NT2/D1 (cell line): ENCODE measurements at regions not wholly inside any gene's neighbourhood (a gene's known extent, or its start where the extent isn't known, plus 50 kb on each side); places are given as distances from the start of the nearest gene placed in this dataset.

Source experiments
- YY1 ChIP-seq: IDR thresholded peaks from 2 replicates; pipeline ENCODE4 v1.6.1; 2011; ENCODE audit not compliant: insufficient read length, insufficient read depth
- ZNF274 ChIP-seq: IDR thresholded peaks from 2 replicates; pipeline ENCODE4 v1.6.1; 2011; ENCODE audit warnings: mild to moderate bottlenecking, low read depth, low read length

- TF ChIP-seq ZNF274 (no peak), YY1 (no peak)
Observed at GRCh38 chr6:23531666-23532065, 594.3 kb upstream of the NRSN1 start.
